Keratinocyte (primary cell): ENCODE measurements at regions not wholly inside any gene's neighbourhood (a gene's known extent, or its start where the extent isn't known, plus 50 kb on each side); places are given as distances from the start of the nearest gene placed in this dataset.

Experiments
- DNase-seq: peaks from one replicate; pipeline ENCODE4 v3.0.0-alpha.2; 2011; ENCODE audit warnings: low read depth, missing footprints, low spot score
- FAIRE-seq: peaks from 2 replicates; lab custom pipeline; 2011; peaks lifted over from hg19 to GRCh38; lab: Jason Lieb, UNC
- H2AFZ ChIP-seq: 2 replicates; pipeline ENCODE4 v1.6.0; 2012; ENCODE audit warnings: low read length, control low read depth, inconsistent platforms; ENCODE audit not compliant: control insufficient read depth
- H3K27ac ChIP-seq: 2 replicates; pipeline ENCODE4 v1.5.1; 2011; ENCODE audit warnings: low read length; ENCODE audit not compliant: control insufficient read depth, insufficient read depth
- H3K27me3 ChIP-seq: 3 replicates; pipeline ENCODE4 v1.6.0; 2011; ENCODE audit warnings: low read length; ENCODE audit not compliant: control insufficient read depth, insufficient read depth; ENCODE audit errors: extremely low read depth
- H3K36me3 ChIP-seq, 2 experiments: 2 replicates in 1 of 2; 3 replicates in 1 of 2; pipeline ENCODE4 v1.5.1; 2011; ENCODE audit warnings: low read length in 2 of 2, mild to moderate bottlenecking in 1 of 2; ENCODE audit not compliant: control insufficient read depth in 2 of 2, insufficient read depth in 2 of 2; ENCODE audit errors: extremely low read depth in 1 of 2
- H3K4me1 ChIP-seq: 3 replicates; pipeline ENCODE4 v1.5.1; 2011; ENCODE audit warnings: low read length; ENCODE audit not compliant: control insufficient read depth, insufficient read depth; ENCODE audit errors: extremely low read depth
- H3K4me2 ChIP-seq: 3 replicates; pipeline ENCODE4 v1.6.0; 2011; ENCODE audit warnings: low read depth, low read length; ENCODE audit not compliant: control insufficient read depth, insufficient read depth; ENCODE audit errors: extremely low read depth
- H3K4me3 ChIP-seq, 3 experiments: fragments of 200-600 bp in 1 of 3; sonication (generic) in 1 of 3; 2 replicates in 2 of 3; 3 replicates in 1 of 3; pipeline ENCODE4 v1.5.1; 2011 to 2016; ENCODE audit warnings: low read length in 3 of 3, mild to moderate bottlenecking in 3 of 3, control low read depth in 2 of 3, inconsistent platforms in 1 of 3, low read depth in 1 of 3, mixed read lengths in 1 of 3, mixed run types in 1 of 3, moderate library complexity in 1 of 3; ENCODE audit not compliant: control insufficient read depth in 2 of 3, insufficient read depth in 2 of 3; ENCODE audit errors: extremely low read depth in 1 of 3
- H3K79me2 ChIP-seq: 2 replicates; pipeline ENCODE4 v1.6.0; 2012; ENCODE audit warnings: low read length; ENCODE audit not compliant: control insufficient read depth, insufficient read depth
- H3K9ac ChIP-seq: 3 replicates; pipeline ENCODE4 v1.6.0; 2011; ENCODE audit warnings: low read length; ENCODE audit not compliant: control insufficient read depth, insufficient read depth; ENCODE audit errors: extremely low read depth
- H3K9me1 ChIP-seq: 3 replicates; pipeline ENCODE4 v1.6.0; 2011; ENCODE audit warnings: low read length; ENCODE audit not compliant: control insufficient read depth, insufficient read depth; ENCODE audit errors: extremely low read depth
- H3K9me3 ChIP-seq: 2 replicates; pipeline ENCODE4 v1.5.1; 2012; ENCODE audit warnings: low read depth, low read length; ENCODE audit not compliant: control insufficient read depth
- H4K20me1 ChIP-seq: 3 replicates; pipeline ENCODE4 v1.6.0; 2011; ENCODE audit warnings: low read length; ENCODE audit not compliant: control insufficient read depth, insufficient read depth; ENCODE audit errors: extremely low read depth
- CTCF ChIP-seq, 3 experiments: IDR thresholded peaks in 1 of 3; conservative IDR thresholded peaks in 1 of 3; optimal IDR thresholded peaks in 1 of 3; 2 replicates in 2 of 3; 3 replicates in 1 of 3; pipeline versions ENCODE3 to v1.5.1; 2011; ENCODE audit warnings: low read length in 3 of 3, mild to moderate bottlenecking in 3 of 3, moderate library complexity in 2 of 3, control low read depth in 1 of 3, inconsistent platforms in 1 of 3; ENCODE audit not compliant: insufficient read depth in 2 of 3; ENCODE audit errors: extremely low read depth in 1 of 3
- EZH2 ChIP-seq: IDR thresholded peaks from one replicate; pipeline ENCODE4 v1.6.1; 2012; ENCODE audit warnings: inconsistent platforms, mild to moderate bottlenecking, low read length, moderate library complexity
- dilution Hi-C: fragments of 300-500 bp; cut with MboI; formaldehyde crosslinking; loops from one replicate; pipeline ENCODE4 v1.7.0; 2020; ENCODE audit warnings: low sequenced_read_pairs; ENCODE audit not compliant: extremely low pct_ligation_motif_present

GRCh38 chr17:59462385-59462784, 103.0 kb upstream of the DHX40 start:
- Histone ChIP-seq H3K79me2 (no peaks in the 10 kb centered on the region), H3K4me2 (no peak overlapping the region), H3K9me3 (no peaks in the 10 kb centered on the region), H3K36me3 (no peaks in the 10 kb centered on the region), H3K4me3 (no peak overlapping the region), H4K20me1 (no peaks in the 10 kb centered on the region), H3K4me1 (no peaks in the 10 kb centered on the region), H2AFZ (no peak overlapping the region), H3K27me3 (no peaks in the 10 kb centered on the region), H3K9ac (no peak overlapping the region), H3K9me1 (no peaks in the 10 kb centered on the region), H3K27ac (no peak overlapping the region)
- dilution Hi-C loops = no loop called here
- no peak for DNase-seq
- FAIRE-seq = no peak
- TF ChIP-seq CTCF (optimal IDR thresholded peaks at IDR 0.05 in 1 of 3, IDR thresholded peaks at IDR 0.05 in 1 of 3, conservative IDR thresholded peaks at IDR 0.05 in 1 of 3; ENCODE audit: extremely low read depth in 1 of 3, insufficient read depth in 2 of 3, low read length in 3 of 3) = no peak
- no peak for TF ChIP-seq EZH2

DNA sequence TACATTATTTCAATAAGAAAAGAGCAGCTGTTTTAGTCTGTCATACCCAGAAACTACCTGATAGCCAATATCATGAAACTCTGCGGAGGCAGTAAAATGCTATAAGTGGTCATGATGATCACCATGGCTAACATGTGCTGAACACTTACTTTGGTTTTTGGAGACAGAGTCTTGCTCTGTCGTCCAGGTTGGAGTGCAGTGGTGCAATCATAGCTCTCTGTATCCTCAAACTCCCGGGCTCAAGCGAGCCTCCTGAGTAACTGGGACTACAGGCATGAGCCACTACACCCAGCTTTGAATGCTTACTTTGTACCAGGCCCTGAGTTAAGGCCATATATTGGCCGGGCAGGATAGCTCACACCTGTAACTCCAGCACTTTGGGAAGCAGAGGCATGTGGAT, 101.2 kb upstream of the DHX40 start:
- DNase-seq = no peak
- H3K36me3 ChIP-seq = no peaks in the 10 kb centered on the region
- H3K9me3 ChIP-seq = no peaks in the 10 kb centered on the region
- H3K79me2 ChIP-seq = no peaks in the 10 kb centered on the region
- no peak for FAIRE-seq
- TF ChIP-seq CTCF (optimal IDR thresholded peaks at IDR 0.05 in 1 of 3, IDR thresholded peaks at IDR 0.05 in 1 of 3, conservative IDR thresholded peaks at IDR 0.05 in 1 of 3; ENCODE audit: extremely low read depth in 1 of 3, insufficient read depth in 2 of 3, low read length in 3 of 3) (no peak), EZH2 (no peak)
- no peak overlapping the region for H3K4me3 ChIP-seq
- no peaks in the 10 kb centered on the region for H3K4me1 ChIP-seq
- no peaks in the 10 kb centered on the region for H3K27me3 ChIP-seq
- no peak overlapping the region for H2AFZ ChIP-seq
- no peak overlapping the region for H3K27ac ChIP-seq
- H3K9me1 ChIP-seq = no peaks in the 10 kb centered on the region
- H4K20me1 ChIP-seq = no peaks in the 10 kb centered on the region
- no peak overlapping the region for H3K4me2 ChIP-seq
- dilution Hi-C loops = no loop called here
- no peak overlapping the region for H3K9ac ChIP-seq
